ENCODE measurements at regions not wholly inside any gene's neighbourhood (a gene's known extent, or its start where the extent isn't known, plus 50 kb on each side); places are given as distances from the start of the nearest gene placed in this dataset.
"Not testable (repeated sequence)": the region's sequence is repeated elsewhere in the genome, so short reads cannot be mapped to it uniquely, and the experiment has no call there.

- in situ Hi-C loops (cut with HindIII; ENCODE audit: low sequenced_read_pairs): loop anchor here (25.0 kb wide), 1 partner anchor 166 kb away; no protein-coding TSS in a partner anchor
Measured at GRCh38 chr15:96121086-96121920, 209.2 kb upstream of the NR2F2 start.

DNA sequence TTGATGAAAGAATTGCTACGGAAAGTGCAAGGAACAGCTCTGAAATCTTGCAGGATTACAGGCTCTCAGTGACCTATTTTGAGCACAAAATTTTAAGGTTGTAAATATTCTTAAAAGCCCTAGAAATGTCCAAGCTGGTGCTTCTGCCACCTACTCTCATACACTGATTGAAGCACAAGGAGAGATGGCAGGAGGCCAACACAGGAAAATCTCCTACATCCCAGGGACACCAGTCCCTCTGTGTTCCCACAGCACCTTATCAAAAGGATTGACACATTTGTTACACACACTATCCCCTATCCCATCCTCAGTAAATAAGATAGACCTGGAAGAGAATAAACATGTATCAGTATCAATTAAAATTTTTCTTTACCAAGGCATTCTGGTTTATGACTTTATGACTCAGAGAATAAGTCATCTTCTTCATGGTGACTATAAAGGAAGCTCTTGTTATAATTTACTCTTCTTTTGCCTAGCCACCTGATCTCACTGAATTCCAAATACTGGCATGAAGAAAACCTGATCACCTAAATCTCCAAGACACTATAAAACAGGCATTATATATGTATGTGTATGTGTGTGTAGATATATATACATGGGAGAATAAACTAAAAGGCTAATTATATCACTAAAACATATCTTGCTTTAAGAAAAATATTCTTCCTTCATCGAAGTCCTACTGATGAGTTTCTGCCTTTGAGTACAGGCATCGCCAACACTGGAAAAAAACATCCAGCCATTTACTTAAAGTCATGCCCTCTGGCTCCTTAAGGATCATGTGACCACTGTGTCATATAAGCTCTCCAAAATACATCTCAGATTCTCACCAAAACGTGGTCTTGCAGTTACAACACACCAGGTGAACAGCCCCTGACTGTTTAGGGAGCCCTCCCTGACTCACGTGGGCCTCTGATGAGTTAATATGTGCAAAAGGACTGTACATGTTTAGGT is 208.1 kb upstream of the NR2F2 start:
- in situ Hi-C loops (cut with HindIII; ENCODE audit: low sequenced_read_pairs): loop anchor here (25.0 kb wide), 1 partner anchor 165 kb away; no protein-coding TSS in a partner anchor

- in situ Hi-C loops (cut with HindIII; ENCODE audit: low sequenced_read_pairs): loop anchor here (25.0 kb wide), 1 partner anchor 164 kb away; no protein-coding TSS in a partner anchor
Measured at GRCh38 chr15:96123028-96123400, 207.5 kb upstream of the NR2F2 start.

DNA sequence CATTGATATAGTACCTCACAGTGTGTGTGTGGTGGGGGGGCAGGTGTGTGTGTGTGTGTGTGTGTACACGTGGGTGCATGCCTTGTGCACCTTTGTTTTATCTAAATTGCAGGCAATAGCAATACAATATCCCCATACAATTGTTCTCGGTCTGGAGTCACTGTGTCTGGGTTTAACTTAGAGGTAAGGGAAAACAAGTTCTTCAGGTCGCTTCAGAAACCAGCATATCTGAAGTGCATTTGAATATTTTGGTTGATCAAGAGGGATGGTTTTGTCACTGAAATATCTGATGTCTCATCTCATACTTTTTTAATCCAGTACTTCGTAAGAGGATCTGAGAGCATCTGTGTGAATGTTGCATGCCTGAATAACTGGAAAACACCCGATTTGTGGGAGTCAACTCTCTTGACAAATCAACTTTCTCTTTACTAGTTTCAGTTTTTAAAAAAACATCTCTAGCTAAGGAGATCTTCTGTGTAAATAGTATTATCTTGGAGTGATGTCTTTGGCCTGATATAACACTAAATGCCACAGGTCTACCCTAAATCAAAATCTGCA is 206.8 kb upstream of the NR2F2 start:
- in situ Hi-C loops (cut with HindIII; ENCODE audit: low sequenced_read_pairs): loop anchor here (25.0 kb wide), 1 partner anchor 164 kb away; no protein-coding TSS in a partner anchor

DNA sequence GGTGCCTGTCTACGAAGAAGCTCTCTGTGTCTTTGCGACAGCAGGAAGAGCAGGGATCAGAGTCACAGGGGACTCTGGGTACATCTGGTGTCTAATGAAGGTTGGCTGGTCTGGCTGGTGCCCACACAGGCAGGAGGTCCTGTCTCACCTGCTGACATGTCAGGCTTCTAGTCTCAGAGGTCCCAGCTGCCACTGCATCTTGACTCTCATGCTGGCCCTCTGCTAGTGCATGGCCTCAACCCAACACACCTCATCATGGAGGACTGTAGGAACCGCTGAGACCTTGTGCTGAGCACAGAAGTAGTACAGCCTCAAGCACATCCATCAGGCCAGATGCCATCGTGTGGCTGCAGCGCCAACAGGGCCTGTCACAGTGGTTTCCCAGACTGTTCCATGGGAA is 206.1 kb upstream of the NR2F2 start:
- in situ Hi-C loops (cut with HindIII; ENCODE audit: low sequenced_read_pairs): loop anchor here (25.0 kb wide), 1 partner anchor 163 kb away; no protein-coding TSS in a partner anchor

DNA sequence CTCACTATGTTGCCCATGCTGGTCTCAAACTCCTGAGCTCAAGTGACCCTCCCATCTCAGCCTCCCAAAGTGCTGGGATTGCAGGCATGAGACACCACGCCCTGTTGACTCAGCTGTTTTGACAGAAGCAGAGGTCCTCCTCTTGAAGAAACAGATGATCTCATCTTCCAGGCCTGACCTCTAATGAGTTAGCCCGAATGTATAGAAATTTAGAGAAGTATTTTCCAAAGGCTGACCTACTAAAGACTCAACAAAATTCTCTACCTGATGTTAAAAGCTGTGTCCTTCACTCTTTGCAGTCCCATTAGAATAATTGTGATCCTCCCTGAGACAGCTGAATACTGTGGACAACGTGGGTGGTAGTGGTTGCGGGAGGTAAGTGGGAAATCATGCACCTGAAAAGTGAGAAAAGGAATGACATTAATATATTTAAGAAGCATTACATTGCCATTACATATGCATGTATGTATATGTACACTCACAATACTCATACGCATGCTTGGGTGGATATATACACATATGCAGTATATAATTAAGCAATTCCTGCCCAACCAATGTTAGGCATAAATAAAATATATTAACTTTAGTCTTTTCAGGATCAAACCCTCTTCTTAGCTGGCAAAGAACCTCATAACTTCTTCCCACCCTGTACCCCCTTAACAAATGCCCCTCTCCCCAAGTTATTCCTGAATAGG is 204.6 kb upstream of the NR2F2 start:
- in situ Hi-C loops (cut with HindIII; ENCODE audit: low sequenced_read_pairs): loop anchor here (5.0 kb wide), 1 partner anchor 86 kb away; no protein-coding TSS in a partner anchor

- in situ Hi-C loops (cut with HindIII; ENCODE audit: low sequenced_read_pairs): loop anchor here (5.0 kb wide), 1 partner anchor 85 kb away; no protein-coding TSS in a partner anchor
Measured at GRCh38 chr15:96126859-96127258, 203.6 kb upstream of the NR2F2 start.

DNA sequence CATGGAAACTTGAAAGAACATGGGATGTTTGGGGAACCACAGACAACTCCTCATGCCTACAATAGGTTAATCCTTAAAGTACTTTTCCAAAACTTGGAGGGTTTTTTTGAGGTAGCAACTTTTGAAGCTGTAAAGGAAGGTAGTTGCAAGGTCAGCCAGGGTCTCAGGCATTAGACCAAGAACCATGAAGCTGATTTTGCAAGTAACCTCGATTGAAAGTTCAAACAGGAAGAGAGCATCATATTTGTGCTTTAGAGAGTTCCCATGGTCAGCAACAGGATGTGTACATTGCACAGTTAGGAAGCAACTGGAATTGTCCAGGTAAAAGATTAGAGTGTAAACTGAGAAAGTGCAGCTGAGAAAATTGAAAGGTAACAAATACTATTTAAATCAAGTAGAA is 199.8 kb upstream of the NR2F2 start:
- in situ Hi-C loops (cut with HindIII; ENCODE audit: low sequenced_read_pairs): no loop called here

GRCh38 chr15:96132126-96132525 is 198.4 kb upstream of the NR2F2 start:
- in situ Hi-C loops (cut with HindIII; ENCODE audit: low sequenced_read_pairs): no loop called here

- in situ Hi-C loops (cut with HindIII; ENCODE audit: low sequenced_read_pairs): no loop called here
Measured at GRCh38 chr15:96135166-96136093, 195.1 kb upstream of the NR2F2 start.

DNA sequence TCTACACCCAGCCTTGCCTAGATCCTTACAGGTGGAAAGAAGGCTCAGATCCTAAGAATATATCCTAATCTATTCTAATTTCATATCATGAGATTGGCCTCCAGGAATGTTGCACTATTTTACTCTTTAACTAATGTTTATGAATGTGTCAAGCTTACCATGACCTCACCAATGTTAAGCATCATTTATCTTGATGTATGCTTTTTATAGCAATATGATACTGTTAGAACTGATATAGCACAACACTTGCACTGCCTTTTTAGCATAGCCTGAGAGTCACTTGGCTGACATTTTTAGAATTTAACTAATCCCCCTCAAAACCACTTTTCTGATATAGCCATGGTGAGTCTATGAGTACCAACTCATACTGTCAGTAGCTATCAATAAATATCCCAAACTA is 191.5 kb upstream of the NR2F2 start:
- in situ Hi-C loops (cut with HindIII; ENCODE audit: low sequenced_read_pairs): no loop called here

- in situ Hi-C loops (cut with HindIII; ENCODE audit: low sequenced_read_pairs): no loop called here
Measured at GRCh38 chr15:96142498-96142897, 188.0 kb upstream of the NR2F2 start.

GRCh38 chr15:96144734-96145133 is 185.8 kb upstream of the NR2F2 start:
- in situ Hi-C loops (cut with HindIII; ENCODE audit: low sequenced_read_pairs): no loop called here

DNA sequence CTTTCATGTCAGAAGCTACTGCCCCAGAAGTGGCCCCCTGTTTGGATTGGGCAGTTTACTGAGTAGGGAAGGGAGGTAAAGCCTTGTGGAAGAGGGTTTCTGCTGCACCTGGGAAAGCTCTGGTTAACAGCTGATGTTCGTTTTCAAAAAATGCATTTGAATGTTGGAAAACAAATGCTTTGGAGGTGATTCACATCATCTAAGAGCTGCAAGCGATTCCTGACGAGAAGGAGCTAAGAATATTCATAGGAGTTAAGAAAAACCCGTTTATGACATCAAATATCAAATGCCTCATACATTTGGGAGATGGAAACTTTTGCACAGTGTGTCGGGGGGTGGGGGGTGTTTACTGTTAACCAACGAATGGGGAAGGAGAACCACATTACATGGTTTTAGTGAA is 183.8 kb upstream of the NR2F2 start:
- in situ Hi-C loops (cut with HindIII; ENCODE audit: low sequenced_read_pairs): no loop called here

DNA sequence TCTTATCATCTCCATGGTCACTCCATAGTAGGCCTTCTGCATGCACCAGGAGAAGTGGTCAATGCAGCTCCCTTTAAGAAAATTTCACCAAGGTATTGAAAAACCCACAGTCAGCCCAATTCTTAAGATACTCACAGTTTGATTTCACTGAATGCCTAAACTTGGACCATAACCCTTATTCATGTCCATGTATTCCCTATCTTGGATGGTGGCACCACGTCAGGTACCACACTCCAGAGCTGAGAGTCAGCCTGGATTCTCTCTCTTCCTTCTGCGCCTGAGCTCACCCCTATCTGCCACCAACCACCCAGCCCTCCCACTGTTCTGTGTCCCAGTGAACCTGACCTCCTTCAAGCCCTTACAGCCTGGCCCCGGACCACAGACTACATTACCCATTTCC is 183.2 kb upstream of the NR2F2 start:
- in situ Hi-C loops (cut with HindIII; ENCODE audit: low sequenced_read_pairs): no loop called here

GRCh38 chr15:96150254-96150653 is 180.2 kb upstream of the NR2F2 start:
- in situ Hi-C loops (cut with HindIII; ENCODE audit: low sequenced_read_pairs): no loop called here

DNA sequence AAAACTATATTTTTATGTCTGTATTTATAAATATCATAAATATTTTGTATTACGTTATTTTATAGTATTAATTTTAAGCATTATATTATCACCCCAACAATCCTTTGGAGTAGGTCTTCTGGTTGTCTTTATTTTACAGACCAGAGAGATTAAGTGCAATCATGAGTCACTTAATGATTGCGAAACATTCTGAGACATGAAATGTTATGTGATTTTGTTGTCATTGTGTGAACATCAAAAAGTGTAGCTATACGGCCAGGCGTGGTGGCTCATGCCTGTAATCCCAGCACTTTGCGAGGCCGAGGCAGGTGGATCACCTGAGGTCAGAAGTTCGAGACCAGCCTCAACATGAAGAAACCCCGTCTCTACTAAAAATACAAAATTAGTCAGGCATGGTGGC is 178.8 kb upstream of the NR2F2 start:
- in situ Hi-C loops (cut with HindIII; ENCODE audit: low sequenced_read_pairs): not testable (repeated sequence)

DNA sequence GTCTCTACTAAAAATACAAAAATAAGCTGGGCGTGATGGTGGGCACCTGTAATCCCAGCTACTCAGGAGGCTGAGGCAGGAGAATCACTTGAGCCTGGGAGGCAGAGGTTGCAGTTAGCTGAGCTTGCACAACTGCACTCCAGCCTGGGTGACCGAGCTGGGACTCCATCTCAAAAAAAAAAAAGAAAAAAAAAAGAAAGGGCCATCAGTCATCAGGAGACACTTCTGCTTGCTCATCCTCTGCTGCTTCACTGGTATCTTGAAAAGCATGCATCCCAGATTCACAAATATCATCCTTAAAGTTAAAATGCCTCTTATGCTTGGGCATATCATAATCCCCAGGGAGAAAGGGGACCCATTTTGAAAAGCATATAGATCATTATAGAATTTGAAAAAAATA is 176.6 kb upstream of the NR2F2 start:
- in situ Hi-C loops (cut with HindIII; ENCODE audit: low sequenced_read_pairs): no loop called here

DNA sequence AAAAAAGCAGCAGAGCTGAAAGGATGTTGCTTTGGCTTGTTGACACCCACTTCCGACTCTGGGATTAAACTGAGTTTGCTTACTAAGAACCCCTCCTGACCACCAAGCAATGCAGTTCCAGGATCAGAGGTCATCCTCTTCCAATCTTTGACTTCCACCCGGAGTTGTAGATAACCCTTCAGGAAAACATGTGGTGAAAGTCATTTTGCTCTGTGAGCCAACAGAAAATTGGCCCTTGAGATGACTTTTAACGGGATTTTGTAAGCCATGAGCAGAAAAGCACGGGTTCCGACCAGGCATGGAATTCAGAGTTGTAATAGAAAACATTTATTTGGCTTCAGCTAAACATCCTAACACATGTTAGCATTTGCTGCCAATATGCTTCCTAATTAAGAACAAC is 171.6 kb upstream of the NR2F2 start:
- in situ Hi-C loops (cut with HindIII; ENCODE audit: low sequenced_read_pairs): loop anchor here (5.0 kb wide), 1 partner anchor 68 kb away; no protein-coding TSS in a partner anchor
